GM10266 (cell line): ENCODE measurements at regions not wholly inside any gene's neighbourhood (a gene's known extent, or its start where the extent isn't known, plus 50 kb on each side); places are given as distances from the start of the nearest gene placed in this dataset.

Experiments
- DNase-seq: peaks from one replicate; pipeline ENCODE4 v3.0.0; 2012; ENCODE audit errors: extremely low spot score
- TF ChIP-seq, protein P1 (sequence below): IDR thresholded peaks from 2 replicates; pipeline ENCODE4 v1.5.1; 2012; ENCODE audit warnings: mild to moderate bottlenecking, low read depth; ENCODE audit not compliant: control insufficient read depth, insufficient read depth; ENCODE audit errors: missing control alignments

GRCh38 chr12:31853977-31854376, 105.2 kb upstream of the RESF1 start:
- no peak for DNase-seq
- TF ChIP-seq, protein P1, sequence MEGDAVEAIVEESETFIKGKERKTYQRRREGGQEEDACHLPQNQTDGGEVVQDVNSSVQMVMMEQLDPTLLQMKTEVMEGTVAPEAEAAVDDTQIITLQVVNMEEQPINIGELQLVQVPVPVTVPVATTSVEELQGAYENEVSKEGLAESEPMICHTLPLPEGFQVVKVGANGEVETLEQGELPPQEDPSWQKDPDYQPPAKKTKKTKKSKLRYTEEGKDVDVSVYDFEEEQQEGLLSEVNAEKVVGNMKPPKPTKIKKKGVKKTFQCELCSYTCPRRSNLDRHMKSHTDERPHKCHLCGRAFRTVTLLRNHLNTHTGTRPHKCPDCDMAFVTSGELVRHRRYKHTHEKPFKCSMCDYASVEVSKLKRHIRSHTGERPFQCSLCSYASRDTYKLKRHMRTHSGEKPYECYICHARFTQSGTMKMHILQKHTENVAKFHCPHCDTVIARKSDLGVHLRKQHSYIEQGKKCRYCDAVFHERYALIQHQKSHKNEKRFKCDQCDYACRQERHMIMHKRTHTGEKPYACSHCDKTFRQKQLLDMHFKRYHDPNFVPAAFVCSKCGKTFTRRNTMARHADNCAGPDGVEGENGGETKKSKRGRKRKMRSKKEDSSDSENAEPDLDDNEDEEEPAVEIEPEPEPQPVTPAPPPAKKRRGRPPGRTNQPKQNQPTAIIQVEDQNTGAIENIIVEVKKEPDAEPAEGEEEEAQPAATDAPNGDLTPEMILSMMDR: no peak

- TF ChIP-seq, protein P1: no peak
- no peak for DNase-seq
Observed at GRCh38 chr12:31853520-31853919, 105.7 kb upstream of the RESF1 start.

DNA sequence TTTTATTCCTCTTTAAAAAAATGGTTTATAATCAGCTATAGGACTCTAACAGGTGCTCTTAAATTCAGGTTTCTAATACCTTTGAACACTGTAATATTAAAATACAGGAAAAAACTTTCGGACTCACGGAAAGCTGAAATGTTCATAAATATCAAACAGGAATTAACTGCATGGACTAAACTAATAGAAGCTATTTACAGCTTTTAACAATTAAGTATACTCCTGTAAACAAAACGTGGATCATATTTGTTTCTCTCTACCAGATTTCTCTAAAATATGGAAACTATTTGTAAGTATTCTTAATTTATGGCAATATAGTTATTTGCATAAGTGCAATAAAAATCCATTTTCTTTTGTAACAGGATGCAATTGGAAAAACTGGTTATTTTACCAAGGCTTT, 108.9 kb upstream of the RESF1 start:
- TF ChIP-seq, protein P1: no peak
- DNase-seq: no peak

- DNase-seq: no peak
- TF ChIP-seq, protein P1: no peak
Observed at GRCh38 chr12:31849090-31849687, 110.0 kb upstream of the RESF1 start.

GRCh38 chr12:31846405-31846804, 112.8 kb upstream of the RESF1 start:
- no peak for DNase-seq
- TF ChIP-seq, protein P1: no peak

DNA sequence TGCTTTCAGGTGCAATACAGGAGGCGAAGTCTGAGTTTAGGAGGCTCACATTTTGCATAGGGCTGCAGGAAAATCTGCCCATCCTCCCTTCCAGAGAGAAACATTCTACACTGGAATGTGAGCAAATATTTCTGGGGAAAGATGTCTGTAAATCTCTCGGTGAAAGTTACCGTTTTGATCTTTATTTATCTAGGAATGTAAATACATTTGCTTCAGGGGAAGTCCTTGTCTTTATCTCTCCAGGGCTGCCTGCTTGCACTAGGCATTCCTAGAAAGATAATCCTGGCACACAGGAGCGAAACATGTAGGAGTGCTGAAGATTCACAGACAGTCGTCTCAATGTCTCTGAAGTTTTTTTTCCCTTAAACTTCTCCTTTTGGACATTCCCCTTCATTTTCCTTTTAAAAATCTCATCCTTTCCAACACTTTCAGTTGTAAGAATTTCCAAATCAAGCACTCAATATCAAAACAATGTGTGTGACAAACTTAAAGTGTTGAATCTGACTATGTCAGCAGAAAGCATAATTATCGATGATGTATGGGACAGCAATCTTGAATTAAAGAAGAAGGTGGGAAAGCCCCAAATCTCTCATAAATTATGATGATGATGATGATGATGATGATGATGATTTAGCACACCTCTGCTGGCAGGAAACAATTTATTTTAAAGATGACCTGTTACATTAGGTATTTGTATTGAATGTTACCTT, 113.4 kb upstream of the RESF1 start:
- TF ChIP-seq, protein P1: no peak
- no peak for DNase-seq

DNA sequence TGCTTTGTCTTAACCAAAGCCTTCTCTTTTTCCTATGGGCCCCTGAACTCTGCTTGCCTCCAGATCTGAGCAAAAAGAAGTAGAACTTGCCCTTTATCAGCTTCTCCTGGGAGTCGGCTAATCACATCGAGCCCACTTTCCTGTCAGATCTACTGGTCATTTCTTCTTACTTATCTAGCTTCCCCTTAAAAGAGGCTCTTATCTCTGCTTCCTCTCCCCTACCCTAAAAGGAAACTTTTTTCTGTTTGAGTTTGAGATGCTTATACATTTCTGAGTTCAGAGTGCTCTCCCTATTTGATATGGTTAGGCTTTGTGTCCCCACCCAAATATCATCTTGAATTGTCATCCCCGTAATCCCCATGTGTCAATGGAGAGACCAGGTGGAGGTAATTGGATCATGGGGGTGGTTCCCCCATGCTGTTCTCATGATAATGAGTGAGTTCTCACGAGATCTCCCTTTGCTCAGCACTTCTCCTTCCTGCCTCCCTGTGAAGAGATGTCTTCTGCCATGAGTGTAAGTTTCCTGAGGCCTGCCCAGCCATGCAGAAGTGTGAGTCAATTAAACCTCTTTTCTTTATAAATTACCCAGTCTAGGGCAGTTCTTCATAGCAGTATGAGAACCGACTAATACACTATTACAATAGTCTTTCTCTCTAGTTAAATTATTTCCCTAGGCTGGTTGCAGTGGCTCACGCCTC, 114.7 kb upstream of the AMN1 start:
- no peak for DNase-seq
- TF ChIP-seq, protein P1: no peak
